ENCODE measurements at regions not wholly inside any gene's neighbourhood (a gene's known extent, or its start where the extent isn't known, plus 50 kb on each side); places are given as distances from the start of the nearest gene placed in this dataset.

DNA sequence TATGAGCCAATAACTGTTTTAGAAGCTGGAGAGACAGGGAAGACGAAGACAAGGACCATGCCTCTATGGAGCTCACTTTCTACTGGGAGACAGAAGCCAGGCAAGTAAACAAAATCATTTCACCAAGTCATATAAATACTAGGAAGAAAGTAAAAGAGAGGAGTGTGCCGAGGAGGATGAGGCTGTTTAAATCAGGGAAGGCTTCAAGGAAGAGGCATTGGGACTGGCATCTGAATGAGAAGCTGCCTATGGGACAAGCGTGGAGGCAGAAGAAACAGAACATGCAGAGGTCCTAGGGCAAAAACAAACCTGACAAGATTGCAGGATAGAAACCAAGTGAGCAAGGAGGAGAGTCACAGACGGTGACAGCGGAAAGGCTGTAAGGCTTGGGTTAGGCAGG is 68.1 kb upstream of the CPLX2 start (continued):
- TF ChIP-seq, protein P1, sequence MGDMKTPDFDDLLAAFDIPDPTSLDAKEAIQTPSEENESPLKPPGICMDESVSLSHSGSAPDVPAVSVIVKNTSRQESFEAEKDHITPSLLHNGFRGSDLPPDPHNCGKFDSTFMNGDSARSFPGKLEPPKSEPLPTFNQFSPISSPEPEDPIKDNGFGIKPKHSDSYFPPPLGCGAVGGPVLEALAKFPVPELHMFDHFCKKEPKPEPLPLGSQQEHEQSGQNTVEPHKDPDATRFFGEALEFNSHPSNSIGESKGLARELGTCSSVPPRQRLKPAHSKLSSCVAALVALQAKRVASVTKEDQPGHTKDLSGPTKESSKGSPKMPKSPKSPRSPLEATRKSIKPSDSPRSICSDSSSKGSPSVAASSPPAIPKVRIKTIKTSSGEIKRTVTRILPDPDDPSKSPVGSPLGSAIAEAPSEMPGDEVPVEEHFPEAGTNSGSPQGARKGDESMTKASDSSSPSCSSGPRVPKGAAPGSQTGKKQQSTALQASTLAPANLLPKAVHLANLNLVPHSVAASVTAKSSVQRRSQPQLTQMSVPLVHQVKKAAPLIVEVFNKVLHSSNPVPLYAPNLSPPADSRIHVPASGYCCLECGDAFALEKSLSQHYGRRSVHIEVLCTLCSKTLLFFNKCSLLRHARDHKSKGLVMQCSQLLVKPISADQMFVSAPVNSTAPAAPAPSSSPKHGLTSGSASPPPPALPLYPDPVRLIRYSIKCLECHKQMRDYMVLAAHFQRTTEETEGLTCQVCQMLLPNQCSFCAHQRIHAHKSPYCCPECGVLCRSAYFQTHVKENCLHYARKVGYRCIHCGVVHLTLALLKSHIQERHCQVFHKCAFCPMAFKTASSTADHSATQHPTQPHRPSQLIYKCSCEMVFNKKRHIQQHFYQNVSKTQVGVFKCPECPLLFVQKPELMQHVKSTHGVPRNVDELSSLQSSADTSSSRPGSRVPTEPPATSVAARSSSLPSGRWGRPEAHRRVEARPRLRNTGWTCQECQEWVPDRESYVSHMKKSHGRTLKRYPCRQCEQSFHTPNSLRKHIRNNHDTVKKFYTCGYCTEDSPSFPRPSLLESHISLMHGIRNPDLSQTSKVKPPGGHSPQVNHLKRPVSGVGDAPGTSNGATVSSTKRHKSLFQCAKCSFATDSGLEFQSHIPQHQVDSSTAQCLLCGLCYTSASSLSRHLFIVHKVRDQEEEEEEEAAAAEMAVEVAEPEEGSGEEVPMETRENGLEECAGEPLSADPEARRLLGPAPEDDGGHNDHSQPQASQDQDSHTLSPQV (IDR thresholded peaks at IDR 0.05), result no peak

DNA sequence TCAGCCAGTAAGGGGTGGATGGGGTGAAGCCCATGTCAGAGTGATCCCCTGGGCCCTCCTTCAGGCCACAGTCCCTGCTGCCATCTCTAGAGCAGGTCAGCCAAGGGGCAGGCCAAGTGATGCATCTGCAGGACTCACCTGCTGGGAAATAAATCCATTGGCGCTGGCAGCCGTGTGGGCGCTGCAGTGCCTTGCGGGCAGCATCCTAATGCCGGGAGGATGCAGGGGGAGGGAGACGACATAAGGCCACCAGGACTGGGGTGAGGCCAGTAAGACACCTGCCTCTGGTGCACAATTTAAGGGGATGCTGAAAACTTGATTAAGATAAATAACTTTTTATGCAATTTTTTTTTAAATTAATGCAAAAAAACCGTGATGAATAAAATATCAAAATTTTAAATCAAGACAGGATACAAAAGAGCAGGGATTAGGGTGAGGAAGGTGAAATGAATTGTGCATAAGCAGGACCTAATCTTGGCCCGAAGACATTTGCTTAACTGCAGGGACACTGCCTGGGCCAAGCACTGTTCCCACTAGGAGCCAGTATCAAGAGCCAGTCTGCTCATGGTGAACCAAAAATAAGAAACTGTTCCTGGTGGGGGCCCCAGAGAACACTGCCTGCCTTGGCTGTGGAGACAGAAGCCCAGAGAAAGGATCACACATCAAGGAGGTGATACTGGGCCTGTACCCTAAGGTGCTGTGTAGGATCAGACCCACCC is 67.5 kb upstream of the CPLX2 start:
- BruUV-seq (replicated peaks), result no TSS peak
- Histone ChIP-seq H3K27ac (ENCODE audit: control insufficient read depth, insufficient read depth) (no peak overlapping the region), H3K4me2 (ENCODE audit: control insufficient read depth, insufficient read depth) (no peak overlapping the region), H3K79me2 (ENCODE audit: control insufficient read depth, insufficient read depth, low read length) (no peaks in the 10 kb centered on the region), H3K27me3 (replicated peaks in 1 of 2; ENCODE audit: control insufficient read depth in 2 of 2, insufficient read depth in 2 of 2, low read length in 1 of 2) (no peaks in the 10 kb centered on the region; a peak in 2 of 4 replicates), H3K4me3 (no peak overlapping the region), H3K36me3 (ENCODE audit: control insufficient read depth in 2 of 2, insufficient read depth in 2 of 2, low read length in 1 of 2) (no peaks in the 10 kb centered on the region), H3K9ac (ENCODE audit: control insufficient read depth, insufficient read depth, low read length) (no peak overlapping the region), H3K4me1 (ENCODE audit: control insufficient read depth, insufficient read depth, low read length) (no peaks in the 10 kb centered on the region), H2AFZ (ENCODE audit: control insufficient read depth, low read depth, low read length) (no peak overlapping the region), H4K20me1 (ENCODE audit: control insufficient read depth, insufficient read depth) (no peaks in the 10 kb centered on the region), H3K9me3 (replicated peaks; ENCODE audit: control insufficient read depth, insufficient read depth, low read length) (no peaks in the 10 kb centered on the region)
- FAIRE-seq (no peak), DNase-seq (ENCODE audit: low read depth, low spot score) (no peak), ATAC-seq (no peak)
- intact Hi-C loops (cut with micrococcal nuclease; ENCODE audit: unreplicated experiment) (no loop called here), in situ Hi-C loops (cut with MboI) (no loop called here)
- TF ChIP-seq, protein P2, sequence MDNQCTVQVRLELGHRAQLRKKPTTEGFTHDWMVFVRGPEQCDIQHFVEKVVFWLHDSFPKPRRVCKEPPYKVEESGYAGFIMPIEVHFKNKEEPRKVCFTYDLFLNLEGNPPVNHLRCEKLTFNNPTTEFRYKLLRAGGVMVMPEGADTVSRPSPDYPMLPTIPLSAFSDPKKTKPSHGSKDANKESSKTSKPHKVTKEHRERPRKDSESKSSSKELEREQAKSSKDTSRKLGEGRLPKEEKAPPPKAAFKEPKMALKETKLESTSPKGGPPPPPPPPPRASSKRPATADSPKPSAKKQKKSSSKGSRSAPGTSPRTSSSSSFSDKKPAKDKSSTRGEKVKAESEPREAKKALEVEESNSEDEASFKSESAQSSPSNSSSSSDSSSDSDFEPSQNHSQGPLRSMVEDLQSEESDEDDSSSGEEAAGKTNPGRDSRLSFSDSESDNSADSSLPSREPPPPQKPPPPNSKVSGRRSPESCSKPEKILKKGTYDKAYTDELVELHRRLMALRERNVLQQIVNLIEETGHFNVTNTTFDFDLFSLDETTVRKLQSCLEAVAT (IDR thresholded peaks at IDR 0.05), result no peak
- TF ChIP-seq, protein P3, sequence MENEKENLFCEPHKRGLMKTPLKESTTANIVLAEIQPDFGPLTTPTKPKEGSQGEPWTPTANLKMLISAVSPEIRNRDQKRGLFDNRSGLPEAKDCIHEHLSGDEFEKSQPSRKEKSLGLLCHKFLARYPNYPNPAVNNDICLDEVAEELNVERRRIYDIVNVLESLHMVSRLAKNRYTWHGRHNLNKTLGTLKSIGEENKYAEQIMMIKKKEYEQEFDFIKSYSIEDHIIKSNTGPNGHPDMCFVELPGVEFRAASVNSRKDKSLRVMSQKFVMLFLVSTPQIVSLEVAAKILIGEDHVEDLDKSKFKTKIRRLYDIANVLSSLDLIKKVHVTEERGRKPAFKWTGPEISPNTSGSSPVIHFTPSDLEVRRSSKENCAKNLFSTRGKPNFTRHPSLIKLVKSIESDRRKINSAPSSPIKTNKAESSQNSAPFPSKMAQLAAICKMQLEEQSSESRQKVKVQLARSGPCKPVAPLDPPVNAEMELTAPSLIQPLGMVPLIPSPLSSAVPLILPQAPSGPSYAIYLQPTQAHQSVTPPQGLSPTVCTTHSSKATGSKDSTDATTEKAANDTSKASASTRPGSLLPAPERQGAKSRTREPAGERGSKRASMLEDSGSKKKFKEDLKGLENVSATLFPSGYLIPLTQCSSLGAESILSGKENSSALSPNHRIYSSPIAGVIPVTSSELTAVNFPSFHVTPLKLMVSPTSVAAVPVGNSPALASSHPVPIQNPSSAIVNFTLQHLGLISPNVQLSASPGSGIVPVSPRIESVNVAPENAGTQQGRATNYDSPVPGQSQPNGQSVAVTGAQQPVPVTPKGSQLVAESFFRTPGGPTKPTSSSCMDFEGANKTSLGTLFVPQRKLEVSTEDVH (IDR thresholded peaks at IDR 0.05; ENCODE audit: low read depth, partially characterized antibody), result no peak
- TF ChIP-seq CHD1 (IDR thresholded peaks at IDR 0.05; ENCODE audit: low read depth, low read length) (no peak), KLF5 (IDR thresholded peaks at IDR 0.05; ENCODE audit: partially characterized antibody) (no peak), RAD21 (IDR thresholded peaks at IDR 0.05; ENCODE audit: insufficient read depth, low read depth, low read length) (no peak), TCF7 (IDR thresholded peaks at IDR 0.05; ENCODE audit: borderline replicate concordance) (no peak), TCF3 (IDR thresholded peaks at IDR 0.05; ENCODE audit: borderline replicate concordance, insufficient read depth, low read depth, low read length) (no peak), ESRRA (IDR thresholded peaks at IDR 0.05; ENCODE audit: low read length) (no peak), YY1 (IDR thresholded peaks at IDR 0.05; ENCODE audit: low read depth, low read length) (no peak), CREM (IDR thresholded peaks at IDR 0.05; ENCODE audit: low read depth) (no peak), TCF12 (IDR thresholded peaks at IDR 0.05; ENCODE audit: low read depth, low read length) (no peak)
- RAD21 ChIA-PET (ENCODE audit: unreplicated experiment), result no interaction called here
- 36% methylated on average over 8 of the region's 8 CpGs for WGBS (ENCODE audit: insufficient coverage, insufficient replicate concordance, low lambda C conversion rate, missing lambda C conversion rate)
- CTCF ChIA-PET, result no interaction called here
- POLR2A ChIA-PET, result no interaction called here
- SMC1A ChIA-PET (ENCODE audit: uncharacterized antibody, unreplicated experiment), result no interaction called here
